ENCODE measurements at regions not wholly inside any gene's neighbourhood (a gene's known extent, or its start where the extent isn't known, plus 50 kb on each side); places are given as distances from the start of the nearest gene placed in this dataset.

DNA sequence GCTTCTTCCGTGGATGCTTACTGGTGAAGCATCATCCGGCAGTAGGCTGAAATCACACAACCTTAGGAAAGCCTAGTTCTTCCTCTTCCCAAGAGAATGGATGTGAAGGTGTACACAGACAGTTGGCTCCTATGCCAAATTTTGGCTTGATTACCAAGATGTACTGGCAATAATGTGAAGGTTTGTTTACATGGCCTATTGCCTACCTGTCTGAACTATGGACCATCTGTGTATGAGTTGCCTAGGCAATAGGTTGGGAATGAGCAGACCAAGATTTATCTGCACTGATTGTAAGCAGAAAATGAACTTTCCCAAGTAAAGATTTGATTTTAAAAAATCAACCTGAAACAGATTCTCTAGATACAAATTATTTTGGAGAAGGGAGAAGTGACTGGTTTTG is 325.9 kb upstream of the SORCS1 start:
- TF ChIP-seq EZH2phosphoT487 (IDR thresholded peaks at IDR 0.05; ENCODE audit: low read depth, severe bottlenecking, unreplicated experiment) = no peak
- no peak for TF ChIP-seq CTCF (IDR thresholded peaks at IDR 0.05; ENCODE audit: poor library complexity)
- no peak for TF ChIP-seq EZH2 (IDR thresholded peaks at IDR 0.05; ENCODE audit: borderline replicate concordance)
